HuH-7.5 (cell line): ENCODE measurements at regions not wholly inside any gene's neighbourhood (a gene's known extent, or its start where the extent isn't known, plus 50 kb on each side); places are given as distances from the start of the nearest gene placed in this dataset.
A peak's percentile ranks its signal among the peaks of the same experiment; 100 is the strongest.

ENCODE experiments used
- DNase-seq: peaks from one replicate; pipeline ENCODE4 v3.0.0; 2011; ENCODE audit warnings: low spot score

DNA sequence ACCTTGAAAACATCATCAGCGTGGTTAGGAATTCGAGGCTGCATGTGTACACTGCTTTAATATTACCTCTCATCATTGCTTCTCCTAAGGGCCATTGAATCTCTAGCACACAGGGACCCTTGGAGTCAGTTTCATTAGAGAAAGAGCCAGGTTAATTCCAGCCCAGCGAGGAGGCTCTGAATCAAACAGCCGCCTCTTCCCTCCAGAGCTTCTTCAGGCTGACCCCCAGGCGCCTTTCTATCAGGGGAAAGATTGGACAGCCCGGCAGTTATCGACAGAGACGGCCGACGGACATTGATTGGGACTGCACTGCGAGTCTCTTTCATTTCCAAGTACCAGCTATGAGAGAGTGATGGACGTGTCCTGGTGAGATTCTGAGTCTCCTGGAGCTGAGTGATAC, 159.2 kb downstream of the ANKRD60 start:
- no peak for DNase-seq

DNA sequence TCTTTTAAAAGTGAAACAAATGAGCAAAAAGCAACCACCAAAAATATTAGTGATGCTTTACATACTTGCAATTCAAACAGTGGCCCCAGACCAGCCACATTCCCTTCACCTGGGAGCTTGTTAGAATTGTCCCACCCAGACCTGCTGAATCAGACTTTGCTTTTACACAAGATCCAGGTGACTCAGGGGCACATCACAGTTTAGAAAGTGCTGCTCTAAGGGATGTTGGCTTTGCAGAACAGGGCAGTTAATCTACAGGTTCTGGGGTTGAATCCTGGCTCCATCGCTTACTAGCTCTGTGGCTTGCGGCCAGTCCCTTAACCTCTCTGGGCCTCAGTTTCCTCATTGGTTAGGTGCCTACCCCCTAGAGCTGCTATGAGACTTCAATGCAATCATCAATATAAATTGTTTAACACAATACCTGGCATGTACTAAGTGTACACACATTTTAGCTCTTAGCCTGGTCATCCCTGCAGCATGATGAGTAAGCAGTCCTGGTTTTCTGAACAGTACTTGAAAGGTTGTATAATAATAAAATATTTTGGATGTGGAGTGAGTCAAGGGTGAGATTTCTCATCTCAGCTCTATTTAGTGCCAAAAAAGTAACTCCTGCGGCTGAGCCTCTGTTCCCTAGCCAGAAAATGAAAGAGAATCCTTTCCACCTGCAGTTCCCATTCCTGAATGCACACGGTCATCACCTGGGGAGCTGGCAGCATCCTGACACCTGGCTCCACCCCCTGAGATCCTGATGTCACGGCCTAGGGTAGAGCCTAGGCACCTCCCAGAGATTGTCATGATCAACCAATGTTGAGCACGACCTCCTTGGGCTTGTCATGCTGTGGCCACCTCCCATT, 162.7 kb downstream of the ANKRD60 start:
- no peak for DNase-seq

DNA sequence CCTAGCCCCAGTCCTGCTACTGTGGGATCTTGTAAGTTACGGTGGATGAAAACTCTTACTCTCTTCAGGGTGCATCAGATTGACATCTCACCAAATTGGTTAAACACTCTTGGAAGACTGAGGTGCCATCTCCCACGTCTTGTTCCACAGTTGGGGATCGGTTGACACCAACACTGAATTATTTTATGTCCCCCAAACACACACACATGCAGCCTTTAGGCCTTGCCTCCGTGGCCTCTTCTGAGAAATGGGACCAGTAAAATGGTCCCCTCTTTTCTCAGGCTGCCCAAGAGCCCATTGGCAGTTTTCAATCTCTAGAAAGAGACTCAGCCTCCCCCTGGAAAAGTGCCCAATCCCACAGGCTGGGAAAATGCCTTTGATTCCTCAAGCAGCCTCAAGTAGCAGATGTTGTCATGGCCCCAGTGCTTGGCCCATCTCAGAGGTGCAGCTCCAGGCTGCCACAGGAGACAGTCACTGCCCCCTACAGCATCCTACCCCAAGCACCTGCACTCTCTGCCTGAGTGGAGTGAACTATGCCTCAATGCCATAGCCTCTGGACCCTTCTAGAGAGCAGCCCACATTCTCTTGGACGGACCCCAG, 163.9 kb downstream of the ANKRD60 start:
- no peak for DNase-seq

DNA sequence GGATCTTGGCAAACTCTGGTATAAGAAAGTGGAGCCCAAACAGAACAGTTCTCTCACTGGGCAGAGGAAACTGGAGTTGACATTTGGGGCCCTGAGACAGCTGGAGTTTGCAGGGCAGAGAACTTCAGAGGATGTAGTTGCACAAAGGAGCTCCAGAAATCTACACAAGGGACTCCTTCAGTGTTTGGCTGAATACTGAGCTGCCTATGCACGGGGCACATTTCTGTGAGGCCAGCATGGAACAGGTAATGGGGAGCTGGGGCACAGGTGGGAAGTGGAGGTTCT, 169.3 kb downstream of the ANKRD60 start:
- DNase-seq, result no peak

DNA sequence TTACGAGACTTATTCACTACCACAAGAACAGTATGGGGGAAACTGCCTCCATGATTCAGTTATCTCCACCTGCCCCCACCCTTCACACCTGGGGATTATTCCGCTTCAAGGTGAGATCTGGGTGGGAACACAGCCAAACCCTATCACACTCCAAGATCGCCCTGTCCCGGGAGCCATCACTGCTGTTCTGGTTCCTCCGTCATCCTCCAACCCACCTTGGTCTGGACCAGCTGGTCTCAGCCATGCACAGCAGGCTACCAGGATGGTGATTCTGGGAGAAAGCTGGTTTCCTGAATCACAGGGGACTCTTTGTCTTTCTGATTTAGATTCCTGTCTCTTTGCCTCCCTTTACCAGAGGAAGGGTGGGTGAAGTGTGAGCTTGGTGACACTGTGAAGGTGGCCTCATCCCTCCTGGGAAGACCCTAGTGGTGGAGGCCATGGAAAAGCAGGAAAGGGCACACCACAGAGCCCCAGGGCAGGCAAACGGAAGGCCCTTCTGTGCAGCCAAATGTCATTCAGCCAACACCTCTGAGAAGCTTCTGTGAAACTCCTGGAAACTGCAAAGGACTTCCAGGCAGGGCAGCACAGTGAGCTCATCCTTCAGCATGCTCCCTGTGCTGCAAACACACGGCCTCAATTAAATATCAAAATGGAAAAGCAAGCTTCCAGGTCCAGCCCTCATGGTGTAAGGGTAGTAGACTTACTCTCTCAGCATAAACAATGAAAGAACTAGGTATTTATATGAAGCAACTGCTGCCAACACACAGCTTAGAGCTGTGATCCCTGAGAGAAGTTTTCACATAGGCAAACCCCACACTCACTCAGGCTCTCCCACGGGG, 169.8 kb downstream of the ANKRD60 start:
- DNase-seq, result no peak

DNA sequence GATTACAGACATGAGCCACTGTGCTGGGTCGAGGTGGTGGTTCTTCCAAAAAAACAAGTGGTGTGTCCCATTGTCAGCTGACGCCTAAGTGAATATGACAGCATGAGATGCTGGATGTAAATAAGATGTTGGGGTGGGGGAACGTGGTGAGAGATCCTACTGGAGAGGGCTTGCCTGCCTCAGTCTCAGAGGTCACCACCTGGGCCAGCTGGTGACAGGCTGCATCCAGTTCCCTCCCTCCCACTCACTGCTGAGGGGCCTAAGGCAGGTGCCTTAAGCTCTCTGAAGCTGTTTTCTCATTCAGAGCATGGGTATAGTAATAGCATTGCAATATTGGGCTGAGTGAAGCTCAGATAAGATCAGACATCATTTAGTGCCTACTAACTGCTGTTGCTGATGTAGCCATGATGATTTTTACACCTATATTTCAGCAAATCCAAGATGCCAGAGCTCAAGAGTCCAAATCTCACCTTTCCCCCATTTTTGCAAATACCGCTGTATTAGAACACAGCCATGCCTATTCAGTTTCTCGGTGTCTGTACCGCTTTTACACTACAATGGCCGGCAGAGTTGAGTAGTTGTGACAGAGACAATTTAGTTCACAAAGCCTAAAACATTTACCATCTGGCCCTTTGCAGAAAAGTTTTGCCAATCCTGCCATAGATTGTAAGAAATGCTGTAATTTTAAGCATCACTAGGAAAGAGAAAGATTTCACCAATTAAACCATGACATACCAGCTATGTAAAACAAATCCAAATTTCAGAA, 171.3 kb downstream of the ANKRD60 start:
- DNase-seq, result no peak

DNA sequence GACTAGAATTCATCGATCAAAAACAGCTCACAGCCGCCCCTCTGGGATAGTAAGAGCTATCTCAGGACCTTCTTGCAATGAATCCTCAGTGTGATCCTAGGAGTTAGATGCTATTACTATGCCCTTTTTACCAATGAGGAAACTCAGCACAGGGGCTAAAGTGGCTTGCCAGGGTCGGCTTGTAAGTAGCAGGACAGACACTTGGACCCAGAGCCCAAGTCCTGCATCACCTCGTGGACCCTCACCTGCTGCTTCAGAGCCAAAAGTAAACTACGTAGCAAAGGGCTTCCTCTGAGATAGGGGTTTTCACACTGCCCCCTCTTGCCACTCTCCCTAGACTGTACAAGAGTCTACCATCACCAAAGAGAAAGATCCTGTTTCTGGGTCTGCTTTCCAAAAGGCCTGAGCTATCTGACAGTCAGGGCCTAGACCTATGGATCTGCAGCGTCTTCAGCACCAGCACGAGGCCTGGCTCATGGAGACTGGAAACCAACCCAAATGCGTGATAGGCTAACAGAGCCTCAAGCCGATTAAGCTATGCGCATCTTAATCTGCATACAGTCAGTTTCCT, 172.3 kb downstream of the ANKRD60 start:
- no peak for DNase-seq

DNA sequence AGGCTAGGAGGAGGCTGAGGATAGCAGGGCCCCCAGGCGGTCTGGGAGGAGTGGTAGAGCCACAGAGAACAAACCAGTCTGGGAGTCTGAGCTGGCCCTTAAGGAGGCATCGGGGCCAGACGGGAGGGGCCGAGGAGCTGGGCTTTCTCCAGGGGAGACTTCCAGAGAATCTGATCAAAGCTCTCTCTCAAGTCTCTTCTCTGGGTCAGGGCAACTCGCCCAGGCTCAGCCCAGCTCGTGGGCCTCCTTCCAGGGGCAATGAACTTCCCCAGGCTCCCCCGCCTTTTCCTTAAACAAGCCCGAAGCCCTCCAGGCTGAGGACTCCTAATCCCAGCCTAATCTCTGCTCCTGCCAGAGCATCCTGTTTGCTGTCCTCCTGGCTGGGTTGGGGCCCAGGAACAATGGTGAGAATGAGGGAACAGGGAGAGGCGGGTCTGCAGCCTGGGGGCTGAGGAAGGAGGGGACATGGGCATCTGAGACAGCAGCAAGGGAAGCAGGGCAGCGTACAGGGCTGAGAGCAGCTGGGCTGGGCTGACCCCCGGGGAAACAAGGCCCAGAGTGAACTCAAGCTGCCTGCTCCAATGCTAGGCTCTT, 173.6 kb downstream of the ANKRD60 start:
- no peak for DNase-seq

DNA sequence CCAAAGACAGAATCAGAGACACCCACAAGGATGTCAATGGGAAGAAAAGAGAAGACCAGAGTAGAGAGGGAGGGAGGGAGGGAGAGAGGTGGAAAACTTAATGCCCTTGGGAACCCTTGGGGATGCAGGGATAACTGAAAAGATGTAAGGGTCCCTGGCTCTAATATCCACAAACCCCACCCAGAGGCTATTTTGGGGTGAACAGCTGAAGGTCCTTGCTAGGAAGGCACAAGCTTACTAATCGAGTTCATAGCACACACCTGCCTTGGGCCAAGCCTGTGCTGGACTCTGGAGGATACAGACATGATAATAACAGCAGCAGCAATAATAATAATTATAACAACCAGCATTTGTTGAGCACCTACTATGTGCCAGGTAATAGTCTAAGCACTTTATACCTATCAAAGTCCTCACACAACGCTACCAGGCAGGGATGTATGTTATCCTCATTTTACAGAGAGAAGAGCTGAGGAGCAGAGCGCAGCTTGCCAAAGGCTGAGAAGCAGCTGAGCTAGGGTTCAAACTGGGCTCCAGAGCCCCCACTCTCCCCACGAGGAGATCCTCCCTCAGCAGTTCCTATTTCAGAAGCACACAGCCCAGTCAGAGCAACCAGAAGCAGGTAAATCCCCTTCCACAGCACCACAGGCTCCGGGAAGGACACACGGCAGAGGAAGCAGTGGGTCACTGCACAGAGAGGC, 174.2 kb downstream of the ANKRD60 start:
- no peak for DNase-seq

DNA sequence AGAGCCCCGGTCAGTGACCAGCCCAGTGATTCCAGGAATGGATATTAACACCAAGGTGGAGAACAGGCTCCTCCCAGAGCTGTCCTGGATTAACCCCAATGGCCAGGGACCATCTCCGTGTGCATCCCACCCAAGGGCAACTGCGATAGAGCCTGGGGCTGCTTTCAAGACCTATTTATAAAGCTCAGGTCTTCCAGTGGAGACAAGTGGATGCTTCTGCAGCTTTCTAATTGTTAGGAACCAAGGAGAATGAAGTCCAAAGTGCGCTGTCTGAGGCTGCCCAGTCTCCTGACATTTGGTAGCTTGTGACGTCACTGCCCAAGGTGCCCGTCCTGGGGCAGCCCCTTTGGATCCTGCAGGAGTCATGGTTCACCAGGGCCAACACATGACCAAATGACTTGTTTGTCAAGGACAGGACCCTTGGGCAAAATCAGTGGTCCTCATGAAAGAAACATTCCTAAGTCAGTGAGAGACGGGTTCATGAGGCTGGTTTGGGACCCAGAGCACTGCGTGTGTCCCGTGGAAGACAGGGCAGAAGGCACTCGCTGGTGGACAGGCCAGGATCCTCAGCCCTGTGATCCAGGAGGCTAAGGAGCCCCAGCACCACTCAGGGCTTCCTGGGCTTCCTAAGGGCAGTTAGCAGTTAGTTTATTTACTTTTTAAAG, 174.9 kb downstream of the ANKRD60 start:
- DNase-seq, result no peak

DNA sequence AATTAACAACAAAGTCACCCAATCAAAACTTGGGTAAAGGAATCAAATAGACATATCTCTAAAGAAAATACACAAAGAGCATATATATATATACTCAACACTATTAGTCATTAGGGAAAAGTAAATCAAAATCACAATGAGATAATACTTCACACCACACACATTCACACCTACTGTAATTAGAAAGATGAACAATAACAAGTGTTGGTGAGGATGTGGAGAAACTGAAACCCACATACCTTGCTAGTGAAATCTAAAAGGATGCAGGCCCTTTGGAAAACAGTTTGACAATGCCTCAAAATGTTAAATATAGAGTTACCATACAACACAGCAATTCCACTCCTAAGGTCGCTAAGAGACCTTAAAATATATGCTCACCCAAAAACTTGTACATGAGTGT, 177.1 kb downstream of the ANKRD60 start:
- no peak for DNase-seq

DNA sequence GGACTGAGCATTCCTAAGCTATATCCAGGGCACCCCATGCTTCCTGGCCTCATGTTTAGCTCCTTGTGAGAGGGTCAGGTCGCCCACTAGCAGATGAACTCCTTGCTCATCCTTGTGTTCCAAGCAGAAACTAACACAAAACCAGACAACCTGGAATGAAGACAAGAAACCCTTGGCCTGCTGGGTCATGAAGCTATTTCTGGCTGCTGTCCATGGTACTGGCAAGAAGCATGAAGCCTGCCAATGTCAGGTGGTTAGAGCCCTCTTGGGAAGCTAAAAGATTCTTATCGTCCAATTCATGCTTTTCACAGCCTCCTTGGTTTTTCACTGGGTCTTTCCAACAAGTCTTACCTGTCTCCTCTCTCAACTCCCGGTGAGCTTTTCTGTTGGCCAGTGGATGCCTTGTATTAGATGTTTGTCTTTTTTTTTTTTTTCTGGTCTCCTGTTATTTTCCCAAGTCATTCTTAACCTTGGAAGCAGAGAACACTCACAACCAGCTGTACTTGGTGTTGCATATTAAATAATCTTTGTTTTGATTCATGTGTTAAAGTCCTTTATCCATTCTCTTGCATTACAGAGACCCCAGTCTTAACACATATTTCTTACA, 180.3 kb downstream of the ANKRD60 start:
- peak; percentile 62 for DNase-seq

DNA sequence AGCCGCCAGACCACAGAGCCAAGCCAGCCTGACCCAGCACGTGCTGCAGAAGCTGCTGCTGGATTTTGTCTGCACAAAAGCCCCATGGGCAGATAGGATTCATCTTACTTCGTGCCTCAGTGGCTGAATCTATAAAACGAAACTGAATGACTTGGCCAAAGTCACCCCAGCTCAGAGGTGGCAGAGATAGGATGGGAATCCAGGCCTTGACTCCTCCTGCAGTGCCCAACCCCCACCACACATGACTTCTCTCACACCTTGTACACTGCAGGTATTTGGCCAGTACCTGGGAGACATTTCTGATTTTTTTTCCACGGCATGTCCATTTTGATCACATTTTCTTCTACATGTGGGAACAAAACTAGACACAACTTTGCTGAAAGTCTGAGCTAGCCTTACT, 182.1 kb downstream of the ANKRD60 start:
- no peak for DNase-seq

DNA sequence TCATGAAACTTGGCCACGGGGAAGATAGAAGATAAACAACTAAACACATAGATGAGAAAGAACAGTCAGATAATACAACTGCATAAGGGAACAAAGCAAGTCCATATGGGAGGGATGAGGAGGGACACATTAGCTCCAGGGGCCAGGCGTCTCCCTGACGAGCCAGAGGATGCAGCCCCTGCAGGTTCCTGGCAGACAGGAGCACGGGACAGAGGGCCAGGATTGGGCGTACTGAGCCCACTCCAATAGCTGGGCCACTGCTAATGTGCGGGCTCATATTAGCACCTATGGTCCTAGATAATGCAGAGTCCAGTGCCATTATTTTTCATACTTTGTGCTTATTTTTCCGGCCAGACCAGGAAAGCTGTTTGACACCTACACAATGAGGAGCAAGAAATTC, 182.9 kb downstream of the ANKRD60 start:
- no peak for DNase-seq

DNA sequence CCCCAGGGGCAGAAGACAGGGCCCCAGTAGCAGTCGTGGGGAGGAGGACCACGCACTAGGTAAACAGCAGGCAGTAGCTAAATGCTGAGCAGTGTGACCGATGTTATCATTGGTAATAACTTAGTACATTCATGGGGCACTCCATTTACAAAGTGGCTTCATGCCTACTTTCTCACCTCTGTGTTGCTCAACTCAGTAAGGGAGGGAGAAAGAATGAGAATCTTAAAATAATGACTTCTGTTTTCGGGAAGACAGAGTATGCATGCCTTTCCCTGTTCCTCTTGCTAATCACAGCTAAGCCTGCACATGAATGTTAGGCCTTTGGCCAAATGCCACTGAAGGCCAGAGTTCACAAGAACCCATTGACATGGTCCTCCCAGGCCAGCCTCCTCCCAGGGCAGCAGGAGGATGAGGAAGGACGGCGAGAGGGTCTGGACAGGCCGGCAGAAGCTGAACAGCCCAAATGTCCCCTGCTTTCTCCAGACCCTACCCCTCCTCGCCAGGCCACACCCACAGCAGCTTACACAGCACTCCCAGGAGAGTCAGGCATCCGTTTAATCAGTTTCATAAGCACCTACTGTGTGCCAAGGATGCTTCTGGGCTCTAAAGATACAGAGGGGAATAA, 183.4 kb downstream of the ANKRD60 start:
- DNase-seq, result no peak

DNA sequence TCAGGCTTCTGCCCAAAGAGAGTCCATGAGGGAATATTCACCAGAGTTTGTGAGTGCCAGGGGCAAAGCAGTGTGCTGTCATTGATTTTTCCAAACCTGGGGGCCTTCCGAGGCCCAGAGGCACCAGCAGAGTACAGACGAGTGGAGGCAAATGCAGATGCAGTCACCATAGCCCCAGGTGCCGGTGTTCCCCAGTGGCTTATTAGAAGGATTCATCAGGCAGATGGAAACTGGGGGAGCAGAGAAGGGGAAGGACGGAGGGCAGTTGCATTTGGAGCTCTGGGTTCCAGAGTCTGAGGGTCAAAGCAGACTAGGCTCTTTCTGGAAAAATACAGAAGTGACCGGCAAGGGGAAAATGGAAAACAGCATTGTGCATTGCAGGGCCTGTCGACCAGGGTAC, 184.2 kb downstream of the ANKRD60 start:
- DNase-seq, result no peak

DNA sequence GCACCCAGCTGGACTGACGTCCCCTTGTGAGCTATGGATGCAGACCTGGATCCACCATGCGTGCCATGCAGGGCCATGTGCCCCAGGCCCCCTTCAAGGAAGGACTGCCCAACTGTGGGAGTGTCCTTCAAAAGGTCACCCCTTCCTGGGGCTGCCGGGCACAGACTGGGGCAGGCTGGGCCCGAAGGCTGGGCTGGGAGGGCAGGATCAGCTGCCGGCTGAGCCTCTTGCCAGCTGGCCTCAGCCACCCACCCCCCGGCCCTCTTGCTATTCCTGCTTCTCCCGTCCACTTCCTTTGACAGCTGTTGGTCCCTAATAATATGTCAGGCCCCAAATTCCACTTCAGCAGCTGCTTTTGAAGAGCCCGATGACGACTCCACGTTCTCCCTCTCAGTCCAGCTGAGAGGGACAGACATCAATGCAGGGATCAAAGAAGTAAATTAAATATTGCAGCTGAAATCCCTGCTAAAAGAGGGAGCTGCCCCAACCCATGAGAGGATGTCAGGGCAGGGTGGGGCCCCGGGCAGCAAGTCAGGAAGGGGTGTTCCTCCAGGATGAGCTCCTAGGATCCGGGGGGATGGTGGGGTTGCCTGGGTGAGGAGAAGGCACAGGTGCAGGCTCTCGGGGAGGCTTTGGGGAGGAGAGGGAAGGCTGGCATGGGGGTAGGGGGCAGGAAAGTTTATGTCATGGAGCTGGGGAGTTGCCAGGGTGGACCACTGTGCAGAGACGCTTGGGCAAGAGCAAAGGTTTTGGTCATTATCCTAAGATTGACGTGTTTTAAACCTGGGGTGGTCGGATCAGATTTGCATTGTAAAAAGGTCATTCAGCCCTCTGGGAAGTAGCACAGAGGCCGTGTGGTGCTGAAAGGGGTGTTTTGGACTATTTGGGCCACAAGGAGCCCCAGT, 185.0 kb downstream of the ANKRD60 start:
- no peak for DNase-seq

DNA sequence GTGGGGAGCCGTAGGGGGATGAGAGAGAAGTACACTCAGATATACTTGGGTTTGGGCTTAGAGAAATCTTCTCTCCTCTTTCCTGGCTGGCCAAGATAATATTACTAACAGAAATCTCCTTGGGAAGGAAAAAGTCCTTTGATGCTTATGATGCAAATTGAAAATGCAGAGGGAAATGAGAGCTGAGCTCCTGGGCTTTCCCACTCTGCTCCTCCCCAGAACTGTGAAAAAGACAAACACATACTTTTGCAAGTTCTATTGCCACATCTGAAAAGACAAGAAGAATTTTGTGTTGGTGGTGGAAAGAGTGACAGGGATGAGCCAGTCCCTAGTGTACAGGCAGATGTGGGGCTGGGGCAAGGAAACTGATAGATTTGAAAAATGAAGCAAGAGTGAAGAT, 185.9 kb downstream of the ANKRD60 start:
- no peak for DNase-seq
